Activated naive CD4-positive, alpha-beta T cell treated with anti-CD3 and anti-CD28 coated beads, Interleukin-2, amount 10 ng/mL, durations not matched to agents 7 days and 5 days (primary cell): ENCODE measurements at regions not wholly inside any gene's neighbourhood (a gene's known extent, or its start where the extent isn't known, plus 50 kb on each side); places are given as distances from the start of the nearest gene placed in this dataset.
"Not testable (repeated sequence)": the region's sequence is repeated elsewhere in the genome, so short reads cannot be mapped to it uniquely, and the experiment has no call there.

Experiments
- CTCF ChIA-PET: fragments of 350-600 bp; sonication (Branson Sonifier 250); formaldehyde crosslinking; loops from one replicate; lab custom pipeline; 2021; ENCODE audit warnings: antibody characterized with exemption; lab: Charles Lee
- DNase-seq: peaks from one replicate; pipeline ENCODE4 v3.0.0-alpha.2; 2020
- H3K27ac Mint-ChIP-seq: one replicate; pipeline ENCODE4 v1.8.0; 2021; ENCODE audit warnings: mild to moderate bottlenecking, moderate library complexity, mixed read lengths
- H3K27me3 Mint-ChIP-seq: one replicate; pipeline ENCODE4 v1.8.0; 2021; ENCODE audit warnings: mild to moderate bottlenecking, mixed read lengths
- H3K36me3 Mint-ChIP-seq: one replicate; pipeline ENCODE4 v1.8.0; 2021; ENCODE audit warnings: mixed read lengths
- H3K4me1 Mint-ChIP-seq: one replicate; pipeline ENCODE4 v1.8.0; 2021; ENCODE audit warnings: mixed read lengths
- H3K4me3 Mint-ChIP-seq: one replicate; pipeline ENCODE4 v1.8.0; 2021; ENCODE audit warnings: mild to moderate bottlenecking, moderate library complexity, mixed read lengths
- H3K9me3 Mint-ChIP-seq: one replicate; pipeline ENCODE4 v1.8.0; 2021; ENCODE audit warnings: mixed read lengths

DNA sequence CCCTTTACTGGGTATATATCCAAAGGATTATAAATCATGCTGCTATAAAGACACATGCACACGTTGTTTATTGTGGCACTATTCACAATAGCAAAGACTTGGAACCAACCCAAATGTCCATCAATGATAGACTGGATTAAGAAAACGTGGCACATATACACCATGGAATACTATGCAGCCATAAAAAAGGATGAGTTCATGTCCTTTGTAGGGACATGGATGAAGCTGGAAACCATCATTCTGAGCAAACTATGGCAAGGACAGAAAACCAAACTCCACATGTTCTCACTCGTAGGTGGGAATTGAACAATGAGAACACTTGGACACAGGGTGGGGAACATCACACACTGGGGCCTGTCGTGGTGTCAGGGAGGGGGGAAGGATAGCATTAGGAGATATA, 59.2 kb downstream of the CXorf49B start:
- DNase-seq, H3K9me3 Mint-ChIP-seq, H3K4me3 Mint-ChIP-seq, H3K27me3 Mint-ChIP-seq, H3K4me1 Mint-ChIP-seq, H3K27ac Mint-ChIP-seq, CTCF ChIA-PET, H3K36me3 Mint-ChIP-seq: not testable (repeated sequence)

DNA sequence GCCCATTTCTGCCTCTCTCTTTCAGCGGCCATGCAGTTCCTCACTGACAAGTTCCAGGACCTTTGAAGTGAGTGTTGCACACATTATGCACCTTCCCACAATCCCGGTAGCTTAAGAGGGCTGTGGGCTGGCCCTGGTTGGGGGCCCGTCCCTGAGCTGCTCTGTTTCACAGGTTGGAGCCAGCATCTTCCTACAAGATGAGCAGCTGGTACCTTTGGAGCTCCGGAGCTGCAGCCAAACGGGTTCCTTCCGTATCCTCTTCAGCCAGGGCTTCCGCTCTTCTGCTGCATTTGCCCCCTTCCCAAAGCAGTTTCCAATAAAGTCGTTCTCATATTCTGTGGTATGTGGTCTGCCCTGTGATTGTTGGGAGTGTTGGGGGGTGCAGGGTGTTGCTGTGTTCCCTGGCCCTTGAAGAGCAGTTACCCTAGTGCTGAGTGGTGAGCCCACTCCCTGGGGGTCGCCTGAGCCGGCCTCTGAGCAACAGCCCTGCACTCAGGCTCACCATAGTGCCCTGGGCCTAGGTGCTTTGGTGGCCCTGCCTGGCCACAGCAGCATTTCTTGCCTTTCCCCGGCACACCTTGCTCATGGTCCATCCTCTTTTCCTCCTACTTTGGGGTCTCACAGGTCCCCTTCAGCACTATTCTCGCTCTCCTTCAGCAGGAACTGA, 60.4 kb downstream of the CXorf49B start:
- CTCF ChIA-PET, result no interaction called here
- Mint-ChIP-seq H3K9me3 (no peaks in the 10 kb centered on the region), H3K27me3 (no peaks in the 10 kb centered on the region), H3K27ac (no peak overlapping the region), H3K4me3 (no peak overlapping the region), H3K4me1 (no peaks in the 10 kb centered on the region), H3K36me3 (no peaks in the 10 kb centered on the region)
- DNase-seq, result no peak

DNA sequence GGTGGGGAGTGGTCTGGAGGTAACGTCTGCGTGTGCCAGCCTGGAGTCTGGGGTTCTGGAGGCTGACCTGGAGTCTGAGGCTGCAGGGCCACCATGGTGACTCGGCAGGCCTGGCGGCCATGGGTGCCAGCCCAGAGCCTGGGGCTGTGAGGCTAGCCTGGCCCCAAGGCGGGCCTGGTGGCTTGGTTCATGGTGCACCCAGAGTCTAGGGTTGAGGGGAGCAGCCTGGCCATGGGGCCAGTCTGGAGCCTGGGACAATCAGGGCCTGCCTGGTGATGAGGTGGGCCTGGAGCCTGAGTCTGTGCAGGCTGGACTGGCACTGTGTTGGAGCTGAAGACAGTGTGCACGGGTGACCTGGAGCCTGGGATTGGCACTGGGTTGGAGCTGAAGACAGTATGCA, 64.9 kb downstream of the CXorf49B start:
- H3K27ac Mint-ChIP-seq, result no peak overlapping the region
- no peak overlapping the region for H3K4me3 Mint-ChIP-seq
- CTCF ChIA-PET, result interaction anchor here (0.7 kb wide), 1 partner anchor 297 kb away, joined by 3 read pairs; no protein-coding TSS in a partner anchor
- peaks cover 9% of the 10 kb centered on the region for H3K27me3 Mint-ChIP-seq
- peaks cover 2% of the 10 kb centered on the region for H3K9me3 Mint-ChIP-seq
- no peaks in the 10 kb centered on the region for H3K4me1 Mint-ChIP-seq
- no peak for DNase-seq
- no peaks in the 10 kb centered on the region for H3K36me3 Mint-ChIP-seq

DNA sequence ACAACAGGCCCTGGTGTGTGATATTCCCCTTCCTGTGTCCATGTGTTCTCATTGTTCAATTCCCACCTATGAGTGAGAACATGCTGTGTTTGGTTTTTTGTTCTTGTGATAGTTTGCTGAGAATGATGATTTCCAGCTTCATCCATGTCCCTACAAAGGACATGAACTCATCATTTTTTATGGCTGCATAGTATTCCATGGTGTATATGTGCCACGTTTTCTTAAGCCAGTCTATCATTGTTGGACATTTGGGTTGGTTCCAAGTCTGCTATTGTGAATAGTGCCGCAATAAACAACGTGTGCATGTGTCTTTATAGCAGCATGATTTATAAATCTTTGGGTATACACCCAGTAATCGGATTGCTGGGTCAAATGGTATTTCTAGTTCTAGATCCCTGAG, 72.6 kb upstream of the NHSL2 start:
- H3K4me3 Mint-ChIP-seq, H3K9me3 Mint-ChIP-seq, DNase-seq, H3K4me1 Mint-ChIP-seq, H3K27ac Mint-ChIP-seq, H3K36me3 Mint-ChIP-seq, CTCF ChIA-PET, H3K27me3 Mint-ChIP-seq: not testable (repeated sequence)

DNA sequence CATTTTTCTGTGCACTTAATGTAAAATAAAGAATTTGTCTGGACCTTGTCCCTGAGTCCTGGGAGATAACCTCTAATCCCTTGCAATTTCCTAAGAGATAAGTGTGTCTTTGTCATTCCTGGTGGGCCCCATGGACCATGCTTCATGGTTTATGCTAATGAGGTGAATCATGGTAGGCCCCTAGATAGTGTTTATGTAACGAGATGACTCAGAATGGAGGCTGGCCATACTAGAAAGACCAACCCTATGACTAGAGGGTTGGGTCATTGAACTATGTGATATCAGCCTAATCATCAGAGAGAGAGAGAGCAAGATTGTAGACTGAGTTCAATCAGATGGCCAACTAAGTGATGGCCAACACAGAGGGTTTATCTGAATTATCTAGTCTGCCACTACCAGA, 64.2 kb upstream of the NHSL2 start:
- H3K4me3 Mint-ChIP-seq, result no peak overlapping the region
- CTCF ChIA-PET, result no interaction called here
- no peaks in the 10 kb centered on the region for H3K27me3 Mint-ChIP-seq
- no peaks in the 10 kb centered on the region for H3K4me1 Mint-ChIP-seq
- no peak overlapping the region for H3K27ac Mint-ChIP-seq
- H3K36me3 Mint-ChIP-seq, result no peaks in the 10 kb centered on the region
- DNase-seq, result no peak
- H3K9me3 Mint-ChIP-seq, result no peaks in the 10 kb centered on the region

DNA sequence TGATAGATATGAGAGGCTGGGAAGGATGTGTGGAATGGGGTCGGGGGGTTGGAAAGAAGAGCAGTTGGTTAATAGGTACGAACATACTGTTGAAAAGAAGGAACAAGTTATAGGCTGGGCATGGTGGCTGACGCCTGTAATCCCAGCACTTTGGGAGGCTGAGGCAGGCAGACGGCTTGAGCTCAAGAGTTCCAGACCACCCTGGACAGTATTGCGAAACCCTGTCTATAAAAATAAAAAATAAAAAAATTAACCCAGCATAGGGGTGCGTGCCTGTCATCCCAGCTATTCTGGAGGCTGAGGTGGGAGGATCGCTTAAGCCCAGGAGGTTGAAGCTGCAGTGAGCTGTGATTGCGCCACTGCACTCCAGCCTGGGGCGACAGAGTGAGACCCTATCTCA, 58.5 kb upstream of the NHSL2 start:
- Mint-ChIP-seq H3K9me3 (no peaks in the 10 kb centered on the region), H3K4me3 (no peak overlapping the region), H3K27ac (no peak overlapping the region), H3K27me3 (no peaks in the 10 kb centered on the region), H3K4me1 (no peaks in the 10 kb centered on the region), H3K36me3 (no peaks in the 10 kb centered on the region)
- DNase-seq, result no peak
- CTCF ChIA-PET, result no interaction called here

DNA sequence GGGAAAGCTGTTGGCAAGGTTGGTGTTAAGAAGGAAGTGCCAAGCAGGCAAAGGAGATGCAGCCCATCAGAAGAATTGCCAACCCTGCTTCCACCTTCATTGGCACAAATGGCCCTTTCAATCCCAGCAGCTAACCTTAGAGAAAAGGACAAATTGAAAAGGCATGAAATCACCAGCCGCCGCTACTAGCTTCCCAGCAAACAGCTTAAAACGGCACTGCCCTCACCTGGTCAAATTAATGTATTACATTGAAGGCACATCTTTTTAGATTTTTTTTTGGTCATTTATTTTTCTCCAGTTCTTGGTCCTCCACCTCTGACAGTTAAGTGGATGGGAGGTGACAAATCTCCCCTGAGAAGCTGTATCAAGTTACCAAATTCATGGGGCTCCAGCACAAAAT, 51.0 kb upstream of the NHSL2 start:
- DNase-seq, result peak; percentile 38
- no peak overlapping the region for H3K27ac Mint-ChIP-seq
- peaks cover 26% of the 10 kb centered on the region for H3K27me3 Mint-ChIP-seq
- no peaks in the 10 kb centered on the region for H3K36me3 Mint-ChIP-seq
- CTCF ChIA-PET, result interaction anchor here (1.0 kb wide), 1 partner anchor 190 kb away, joined by 4 read pairs; no protein-coding TSS in a partner anchor
- peaks cover 2% of the 10 kb centered on the region for H3K4me1 Mint-ChIP-seq
- no peaks in the 10 kb centered on the region for H3K9me3 Mint-ChIP-seq
- H3K4me3 Mint-ChIP-seq, result no peak overlapping the region
